ENCODE measurements at regions not wholly inside any gene's neighbourhood (a gene's known extent, or its start where the extent isn't known, plus 50 kb on each side); places are given as distances from the start of the nearest gene placed in this dataset.

GRCh38 chr13:106213028-106213757, 322.3 kb downstream of the EFNB2 start:
- Histone ChIP-seq H3K4me1 (ENCODE audit: control insufficient read depth in 1 of 2, extremely low read depth in 1 of 2, insufficient read depth in 2 of 2, low read length in 2 of 2) (no peaks in the 10 kb centered on the region), H3K9me3 (no peaks in the 10 kb centered on the region), H3K27me3 (replicated peaks in 1 of 2; ENCODE audit: control insufficient read depth in 2 of 2, extremely low read depth in 1 of 2, insufficient read depth in 2 of 2, low read length in 1 of 2) (no peaks in the 10 kb centered on the region), H3K27ac (ENCODE audit: low read length) (no peak overlapping the region), H3K4me3 (ENCODE audit: control insufficient read depth in 1 of 2, extremely low read depth in 1 of 2, low read length in 1 of 2) (no peak overlapping the region), H3K36me3 (ENCODE audit: control insufficient read depth in 2 of 2, extremely low read depth in 1 of 2, insufficient read depth in 1 of 2, low read length in 1 of 2) (no peaks in the 10 kb centered on the region)
- no peak overlapping the region for H3K27ac Mint-ChIP-seq
- POLR2A ChIA-PET = no interaction called here
- H3K27me3 Mint-ChIP-seq = no peaks in the 10 kb centered on the region
- ATAC-seq (replicated peaks in 1 of 4) (no peak), DNase-seq (no peak)
- H3K4me3 Mint-ChIP-seq = no peak overlapping the region
- WGBS (ENCODE audit: insufficient coverage) = 94% methylated on average over 10 of the region's 18 CpGs
- H3K9me3 Mint-ChIP-seq = peaks cover 0 to 4% (median 0%) of the 10 kb centered on the region in 3 donors
- H3K4me1 Mint-ChIP-seq = no peaks in the 10 kb centered on the region
- CTCF ChIA-PET = no interaction called here
- H3K36me3 Mint-ChIP-seq = no peaks in the 10 kb centered on the region

- CTCF ChIA-PET = no interaction called here
- H3K27me3 Mint-ChIP-seq = no peaks in the 10 kb centered on the region
- Histone ChIP-seq H3K27ac (ENCODE audit: low read length) (no peak overlapping the region), H3K9me3 (no peaks in the 10 kb centered on the region), H3K4me1 (ENCODE audit: control insufficient read depth in 1 of 2, extremely low read depth in 1 of 2, insufficient read depth in 2 of 2, low read length in 2 of 2) (no peaks in the 10 kb centered on the region), H3K4me3 (ENCODE audit: control insufficient read depth in 1 of 2, extremely low read depth in 1 of 2, low read length in 1 of 2) (no peak overlapping the region), H3K36me3 (ENCODE audit: control insufficient read depth in 2 of 2, extremely low read depth in 1 of 2, insufficient read depth in 1 of 2, low read length in 1 of 2) (no peaks in the 10 kb centered on the region), H3K27me3 (replicated peaks in 1 of 2; ENCODE audit: control insufficient read depth in 2 of 2, extremely low read depth in 1 of 2, insufficient read depth in 2 of 2, low read length in 1 of 2) (no peaks in the 10 kb centered on the region)
- no CpG with 5 or more reads among the region's 3 CpGs for WGBS (ENCODE audit: insufficient coverage)
- H3K27ac Mint-ChIP-seq = no peak overlapping the region
- no peaks in the 10 kb centered on the region for H3K36me3 Mint-ChIP-seq
- H3K4me3 Mint-ChIP-seq = no peak overlapping the region
- ATAC-seq (replicated peaks in 1 of 4) = no peak
- DNase-seq = no peak
- peaks cover 0 to 4% (median 0%) of the 10 kb centered on the region in 3 donors for H3K9me3 Mint-ChIP-seq
- POLR2A ChIA-PET = no interaction called here
- H3K4me1 Mint-ChIP-seq = no peaks in the 10 kb centered on the region
Observed at GRCh38 chr13:106212386-106213010, 323.0 kb downstream of the EFNB2 start.

GRCh38 chr13:106210324-106210723, 325.1 kb downstream of the EFNB2 start:
- Histone ChIP-seq H3K4me3 (ENCODE audit: control insufficient read depth in 1 of 2, extremely low read depth in 1 of 2, low read length in 1 of 2) (no peak overlapping the region), H3K27me3 (replicated peaks in 1 of 2; ENCODE audit: control insufficient read depth in 2 of 2, extremely low read depth in 1 of 2, insufficient read depth in 2 of 2, low read length in 1 of 2) (no peaks in the 10 kb centered on the region), H3K36me3 (ENCODE audit: control insufficient read depth in 2 of 2, extremely low read depth in 1 of 2, insufficient read depth in 1 of 2, low read length in 1 of 2) (no peaks in the 10 kb centered on the region), H3K4me1 (ENCODE audit: control insufficient read depth in 1 of 2, extremely low read depth in 1 of 2, insufficient read depth in 2 of 2, low read length in 2 of 2) (no peaks in the 10 kb centered on the region), H3K27ac (ENCODE audit: low read length) (no peak overlapping the region), H3K9me3 (no peaks in the 10 kb centered on the region)
- ATAC-seq (replicated peaks in 1 of 4) (no peak), DNase-seq (no peak)
- Mint-ChIP-seq H3K27ac (no peak overlapping the region), H3K4me3 (no peak overlapping the region), H3K36me3 (no peaks in the 10 kb centered on the region), H3K27me3 (peaks cover 0 to 3% of the 10 kb centered on the region in 2 donors), H3K4me1 (no peaks in the 10 kb centered on the region), H3K9me3 (peaks cover 0 to 4% (median 0%) of the 10 kb centered on the region in 3 donors)
- CTCF ChIA-PET = interaction anchor here in 1 of 2 donors (0.5 kb wide), 1 partner anchor 145 kb away, joined by 3 read pairs; no protein-coding TSS in a partner anchor
- WGBS (ENCODE audit: insufficient coverage) = 60% methylated on average over 1 of the region's 3 CpGs
- POLR2A ChIA-PET = no interaction called here

GRCh38 chr13:106205871-106206270, 329.6 kb downstream of the EFNB2 start:
- no peak overlapping the region for H3K4me3 Mint-ChIP-seq
- Histone ChIP-seq H3K4me1 (ENCODE audit: control insufficient read depth in 1 of 2, extremely low read depth in 1 of 2, insufficient read depth in 2 of 2, low read length in 2 of 2) (no peaks in the 10 kb centered on the region), H3K36me3 (ENCODE audit: control insufficient read depth in 2 of 2, extremely low read depth in 1 of 2, insufficient read depth in 1 of 2, low read length in 1 of 2) (no peaks in the 10 kb centered on the region), H3K27ac (ENCODE audit: low read length) (no peak overlapping the region), H3K4me3 (ENCODE audit: control insufficient read depth in 1 of 2, extremely low read depth in 1 of 2, low read length in 1 of 2) (no peak overlapping the region), H3K9me3 (no peaks in the 10 kb centered on the region), H3K27me3 (replicated peaks in 1 of 2; ENCODE audit: control insufficient read depth in 2 of 2, extremely low read depth in 1 of 2, insufficient read depth in 2 of 2, low read length in 1 of 2) (no peaks in the 10 kb centered on the region)
- peaks cover 0 to 4% (median 0%) of the 10 kb centered on the region in 3 donors for H3K9me3 Mint-ChIP-seq
- H3K36me3 Mint-ChIP-seq = no peaks in the 10 kb centered on the region
- ATAC-seq (replicated peaks in 1 of 4) = no peak
- no peak overlapping the region for H3K27ac Mint-ChIP-seq
- no peak for DNase-seq
- no CpG with 5 or more reads among the region's 2 CpGs for WGBS (ENCODE audit: insufficient coverage)
- no peaks in the 10 kb centered on the region for H3K4me1 Mint-ChIP-seq
- POLR2A ChIA-PET = no interaction called here
- CTCF ChIA-PET = no interaction called here
- H3K27me3 Mint-ChIP-seq = peaks cover 0 to 3% of the 10 kb centered on the region in 2 donors

- WGBS (ENCODE audit: insufficient coverage) = no CpG with 5 or more reads among the region's 1 CpG
- H3K27me3 Mint-ChIP-seq = no peaks in the 10 kb centered on the region
- no peak overlapping the region for H3K27ac ChIP-seq (ENCODE audit: low read length)
- H3K36me3 Mint-ChIP-seq = no peaks in the 10 kb centered on the region
- H3K27me3 ChIP-seq (replicated peaks in 1 of 2; ENCODE audit: control insufficient read depth in 2 of 2, extremely low read depth in 1 of 2, insufficient read depth in 2 of 2, low read length in 1 of 2) = no peaks in the 10 kb centered on the region
- H3K27ac Mint-ChIP-seq = no peak overlapping the region
- no peaks in the 10 kb centered on the region for H3K9me3 ChIP-seq
- no peaks in the 10 kb centered on the region for H3K4me1 ChIP-seq (ENCODE audit: control insufficient read depth in 1 of 2, extremely low read depth in 1 of 2, insufficient read depth in 2 of 2, low read length in 2 of 2)
- ChIA-PET POLR2A (no interaction called here), CTCF (no interaction called here)
- DNase-seq = no peak
- H3K4me3 ChIP-seq (ENCODE audit: control insufficient read depth in 1 of 2, extremely low read depth in 1 of 2, low read length in 1 of 2) = no peak overlapping the region
- H3K4me3 Mint-ChIP-seq = no peak overlapping the region
- ATAC-seq (replicated peaks in 1 of 4) = no peak
- H3K36me3 ChIP-seq (ENCODE audit: control insufficient read depth in 2 of 2, extremely low read depth in 1 of 2, insufficient read depth in 1 of 2, low read length in 1 of 2) = no peaks in the 10 kb centered on the region
- peaks cover 0 to under 1% (median 0%) of the 10 kb centered on the region in 3 donors for H3K9me3 Mint-ChIP-seq
- H3K4me1 Mint-ChIP-seq = no peaks in the 10 kb centered on the region
Observed at GRCh38 chr13:106197496-106197895, 338.0 kb downstream of the EFNB2 start.

GRCh38 chr13:106187501-106188095, 347.9 kb downstream of the EFNB2 start:
- no peak overlapping the region for H3K4me3 ChIP-seq (ENCODE audit: control insufficient read depth in 1 of 2, extremely low read depth in 1 of 2, low read length in 1 of 2)
- WGBS (ENCODE audit: insufficient coverage) = 76% methylated on average over 4 of the region's 5 CpGs
- H3K27ac Mint-ChIP-seq = no peak overlapping the region
- no peaks in the 10 kb centered on the region for H3K36me3 ChIP-seq (ENCODE audit: control insufficient read depth in 2 of 2, extremely low read depth in 1 of 2, insufficient read depth in 1 of 2, low read length in 1 of 2)
- no peak for DNase-seq
- H3K9me3 ChIP-seq = no peaks in the 10 kb centered on the region
- no peaks in the 10 kb centered on the region for H3K27me3 ChIP-seq (replicated peaks in 1 of 2; ENCODE audit: control insufficient read depth in 2 of 2, extremely low read depth in 1 of 2, insufficient read depth in 2 of 2, low read length in 1 of 2)
- H3K27me3 Mint-ChIP-seq = no peaks in the 10 kb centered on the region
- no peak overlapping the region for H3K4me3 Mint-ChIP-seq
- H3K4me1 Mint-ChIP-seq = no peaks in the 10 kb centered on the region
- H3K27ac ChIP-seq (ENCODE audit: low read length) = no peak overlapping the region
- peaks cover 0 to 14% (median 8%) of the 10 kb centered on the region in 3 donors for H3K9me3 Mint-ChIP-seq
- no peaks in the 10 kb centered on the region for H3K4me1 ChIP-seq (ENCODE audit: control insufficient read depth in 1 of 2, extremely low read depth in 1 of 2, insufficient read depth in 2 of 2, low read length in 2 of 2)
- no peaks in the 10 kb centered on the region for H3K36me3 Mint-ChIP-seq
- ChIA-PET CTCF (no interaction called here), POLR2A (no interaction called here)
- no peak for ATAC-seq (replicated peaks in 1 of 4)
